HT-29 (cell line): ENCODE measurements at regions not wholly inside any gene's neighbourhood (a gene's known extent, or its start where the extent isn't known, plus 50 kb on each side); places are given as distances from the start of the nearest gene placed in this dataset.
A peak's percentile ranks its signal among the peaks of the same experiment; 100 is the strongest.

Experiments used
- DNase-seq: peaks from one replicate; pipeline ENCODE4 v3.0.0-alpha.2; 2015; ENCODE audit warnings: low spot score

- DNase-seq: no peak
Measured at GRCh38 chr4:17336986-17337385, 174.9 kb downstream of the QDPR start.

- DNase-seq: peak; percentile 80
Measured at GRCh38 chr4:17336524-17336961, 175.3 kb downstream of the QDPR start.

- no peak for DNase-seq
Measured at GRCh38 chr4:17336069-17336468, 175.8 kb downstream of the QDPR start.

- no peak for DNase-seq
Measured at GRCh38 chr4:17335371-17335770, 176.5 kb downstream of the QDPR start.

DNA sequence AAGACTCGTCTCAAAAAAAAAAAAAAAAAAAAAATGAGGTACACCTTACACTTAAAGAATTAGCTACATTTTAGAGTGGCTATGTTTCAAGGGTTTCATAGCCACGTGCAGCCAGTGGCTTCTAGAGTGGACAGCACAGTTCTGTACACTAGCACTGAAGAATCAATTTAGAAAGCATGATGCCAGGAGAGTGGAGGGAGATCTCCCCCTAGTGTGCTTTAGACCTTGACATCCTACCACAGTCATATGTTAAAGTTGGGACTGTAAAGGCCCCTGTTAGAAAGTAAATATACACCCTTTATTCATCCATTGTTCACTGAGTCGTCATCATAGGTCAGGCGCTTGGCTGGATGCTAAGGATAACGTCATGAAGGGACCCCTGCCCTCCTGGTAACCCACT is 179.4 kb downstream of the QDPR start:
- DNase-seq: no peak

- DNase-seq: peak; percentile 10
Measured at GRCh38 chr4:17329046-17329445, 182.8 kb downstream of the QDPR start.

DNA sequence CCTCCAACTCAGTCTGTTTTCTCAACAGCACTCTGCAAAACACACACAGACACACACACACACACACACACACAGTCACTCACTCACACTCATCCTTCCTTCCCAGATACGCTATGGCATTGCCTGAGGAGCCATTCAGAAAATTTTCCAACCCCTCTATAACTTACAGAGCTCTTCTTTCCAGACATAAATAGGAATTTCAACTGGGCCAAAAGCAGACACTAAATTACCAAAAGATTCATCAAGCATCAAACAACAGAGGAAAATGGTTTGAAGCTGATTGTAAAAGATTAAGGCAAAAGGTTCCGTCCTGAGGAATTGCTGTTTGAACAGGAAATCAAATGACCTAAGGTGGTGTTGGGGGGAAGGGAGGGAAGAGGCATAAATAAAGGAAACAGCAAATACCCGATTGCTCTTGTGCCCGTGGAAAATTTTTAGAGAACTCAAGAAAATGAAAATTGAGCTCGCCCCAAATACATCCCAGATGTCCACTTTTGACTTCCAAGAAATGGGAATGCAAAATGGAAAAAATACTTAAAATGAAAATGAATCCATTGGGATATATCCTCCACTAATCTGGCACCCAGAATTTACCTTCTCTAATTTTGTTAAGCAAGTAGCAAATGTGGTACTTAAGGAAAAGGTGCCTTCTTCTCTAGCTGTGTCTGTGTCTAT is 183.6 kb downstream of the QDPR start:
- peak; percentile 46 for DNase-seq

GRCh38 chr4:17327591-17327990 is 184.3 kb downstream of the QDPR start:
- no peak for DNase-seq

DNA sequence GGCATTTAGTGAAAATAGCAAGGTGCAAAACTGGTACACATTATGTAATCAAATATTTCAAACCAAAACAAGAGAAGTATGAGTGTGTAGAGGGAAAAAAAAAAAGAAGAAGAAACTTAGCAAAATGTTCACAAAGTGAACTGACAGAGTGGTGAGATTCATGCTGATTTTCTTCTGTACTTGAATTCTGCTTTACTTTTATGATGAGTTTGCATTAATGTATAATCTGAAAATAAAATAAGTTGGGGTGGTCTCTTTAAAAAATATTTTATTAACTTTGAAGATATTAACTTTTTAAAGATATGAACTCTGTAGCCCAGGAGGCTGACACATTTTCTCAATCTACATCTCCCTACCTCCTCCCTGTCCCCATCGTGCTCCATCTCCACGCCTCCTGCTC is 185.1 kb downstream of the QDPR start:
- DNase-seq: no peak

DNA sequence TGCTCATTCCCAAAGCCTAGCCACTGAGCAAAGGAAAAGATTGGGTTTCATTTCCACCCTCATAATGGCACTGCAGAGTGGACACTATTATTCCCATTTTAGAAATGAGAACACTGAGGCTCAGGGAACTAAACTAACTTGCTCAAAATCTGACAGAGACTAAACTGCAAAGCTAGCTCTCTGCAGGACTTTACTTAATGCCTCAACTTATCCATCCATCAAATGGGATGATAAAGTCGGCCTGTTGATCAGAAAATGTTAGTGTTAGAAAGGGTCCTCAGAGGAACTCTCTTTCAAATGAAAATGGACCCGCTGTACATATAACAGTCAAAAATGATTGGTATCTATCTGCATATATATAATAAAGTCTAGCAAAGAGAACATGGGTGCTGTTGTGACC is 186.8 kb downstream of the QDPR start:
- DNase-seq: no peak

DNA sequence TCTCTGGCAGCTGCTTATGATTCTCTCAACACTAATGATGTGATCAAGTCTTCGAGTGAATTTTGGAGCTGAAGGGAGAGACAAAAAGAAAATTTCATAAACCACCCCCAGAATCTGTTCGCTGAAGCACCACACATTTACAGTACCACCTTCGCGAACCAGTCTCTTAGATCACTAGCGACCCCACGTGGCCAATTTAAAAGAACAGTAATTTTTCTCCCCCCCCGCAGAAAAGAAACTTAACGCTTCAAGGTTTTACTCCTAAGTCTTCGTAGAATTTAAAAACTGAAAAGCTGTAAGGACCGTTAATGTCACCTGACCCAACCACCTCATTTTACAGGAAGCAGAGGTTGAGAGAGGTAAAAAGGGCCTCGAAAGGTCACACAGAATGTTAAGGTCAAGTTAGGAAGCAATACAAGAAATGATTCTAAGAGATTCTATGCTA is 187.5 kb downstream of the QDPR start:
- DNase-seq: peak; percentile 66

DNA sequence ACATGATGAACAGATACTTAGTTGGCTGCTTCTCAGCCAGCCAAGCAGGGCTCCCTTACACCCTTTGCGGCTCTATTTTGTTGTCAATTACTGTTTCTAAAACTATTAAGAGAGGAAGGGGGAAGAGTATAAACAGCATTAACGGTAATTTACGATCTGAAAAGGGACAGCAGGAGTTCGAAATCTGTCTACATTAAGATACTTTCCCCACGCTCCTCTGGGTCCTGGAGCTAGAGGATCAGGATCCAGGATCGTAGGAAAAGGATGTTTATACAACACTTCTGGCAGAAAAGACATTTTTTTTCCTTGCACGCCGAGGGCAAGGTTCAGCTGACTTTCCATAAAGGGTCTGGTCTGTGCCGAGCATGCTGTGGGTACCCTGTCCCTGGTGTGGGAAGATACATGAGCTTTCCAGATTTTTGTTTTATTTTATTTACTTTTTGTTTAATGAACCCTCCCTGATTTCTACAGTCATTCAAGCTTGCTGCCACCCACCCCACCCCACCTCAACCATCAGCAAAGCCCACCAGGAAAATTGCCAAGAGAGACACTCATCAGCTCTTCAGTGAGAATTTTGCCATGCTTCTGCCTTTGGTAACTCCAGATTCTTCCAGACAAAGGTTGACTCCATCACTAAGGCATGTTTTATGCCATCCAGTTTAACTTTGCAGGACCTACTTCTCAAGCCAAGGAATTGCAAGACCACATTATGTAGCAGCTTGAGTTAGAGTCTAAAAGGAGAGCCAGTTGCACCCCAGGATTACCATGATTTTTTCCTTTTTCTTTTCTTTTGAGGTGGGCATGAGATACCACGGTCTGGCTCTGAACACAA is 188.1 kb downstream of the QDPR start:
- no peak for DNase-seq

DNA sequence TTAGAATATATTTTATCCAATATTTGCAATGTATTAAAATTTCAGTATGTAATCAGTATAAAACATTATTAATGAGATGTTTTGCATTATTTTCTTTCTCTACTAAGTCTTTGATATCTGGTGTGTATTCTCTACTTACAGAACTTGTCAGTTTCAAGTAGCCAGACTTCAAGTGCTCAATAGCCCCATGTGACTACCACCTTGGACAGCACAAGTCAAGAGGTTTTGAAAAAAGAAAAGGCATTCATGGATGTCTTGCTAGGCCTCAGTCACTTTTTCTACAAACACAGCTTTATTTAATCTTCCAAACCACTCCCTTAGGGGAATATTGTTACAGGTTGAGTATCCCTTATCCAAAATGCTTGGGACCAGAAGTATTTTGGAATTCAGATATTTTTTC is 189.4 kb downstream of the QDPR start:
- DNase-seq: no peak

DNA sequence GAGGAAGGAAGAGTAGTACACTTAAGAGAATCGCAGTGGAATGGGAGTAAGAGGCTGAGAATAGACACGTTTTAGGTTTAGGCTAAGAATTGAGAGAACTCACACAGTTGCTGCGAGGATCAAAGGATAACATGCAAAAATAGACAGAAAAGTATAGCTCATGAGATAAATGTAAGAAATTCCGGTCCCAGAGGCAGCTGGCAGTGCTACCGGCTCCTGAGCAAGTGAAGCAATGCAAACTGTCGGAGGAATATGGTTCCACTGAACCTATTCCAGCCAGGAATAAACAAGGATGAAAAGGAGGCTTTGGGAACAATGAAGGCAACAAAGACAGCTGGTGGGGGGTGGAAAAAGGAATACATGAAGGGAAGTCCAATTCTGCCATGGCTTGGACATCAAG is 191.8 kb downstream of the QDPR start:
- DNase-seq: no peak

DNA sequence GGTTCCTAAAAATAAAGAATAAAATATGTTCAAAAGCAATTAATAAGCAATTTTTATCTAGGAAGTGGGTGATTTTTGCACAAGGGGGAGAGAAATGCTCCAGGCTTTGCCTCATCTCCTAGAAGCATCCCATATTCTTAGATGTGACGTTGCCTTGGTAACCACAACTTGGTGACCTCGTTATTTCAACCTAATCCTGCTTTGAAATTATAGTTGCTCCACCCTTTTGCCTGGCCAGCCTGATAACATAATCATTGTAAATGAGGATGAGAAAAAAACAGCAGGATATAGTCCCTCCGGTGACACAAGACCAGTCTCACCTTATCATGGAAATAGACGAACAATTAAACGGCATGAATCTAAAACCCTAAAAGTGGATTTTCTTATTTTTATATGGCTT is 194.4 kb downstream of the QDPR start:
- DNase-seq: no peak

GRCh38 chr4:17316566-17316965 is 195.3 kb downstream of the QDPR start:
- DNase-seq: no peak

DNA sequence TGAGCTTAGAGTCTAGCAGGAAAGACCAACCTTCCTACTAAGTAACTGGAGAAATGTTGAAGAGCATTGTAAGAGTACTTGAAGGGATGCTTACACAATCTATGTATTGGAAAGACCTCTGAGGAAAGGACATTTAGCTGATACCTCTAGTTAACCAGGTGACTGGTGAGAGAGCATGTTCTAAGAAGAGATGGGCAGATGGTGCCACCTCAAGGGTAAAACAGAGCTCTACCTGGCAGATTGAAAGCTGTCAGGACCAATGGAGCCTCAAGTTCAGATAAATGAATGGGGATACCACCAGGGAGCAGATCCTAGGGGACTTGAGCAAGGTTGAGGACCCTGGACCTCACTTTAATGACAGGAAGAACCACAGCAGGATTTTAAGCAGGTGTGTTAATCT is 196.4 kb downstream of the QDPR start:
- DNase-seq: no peak

DNA sequence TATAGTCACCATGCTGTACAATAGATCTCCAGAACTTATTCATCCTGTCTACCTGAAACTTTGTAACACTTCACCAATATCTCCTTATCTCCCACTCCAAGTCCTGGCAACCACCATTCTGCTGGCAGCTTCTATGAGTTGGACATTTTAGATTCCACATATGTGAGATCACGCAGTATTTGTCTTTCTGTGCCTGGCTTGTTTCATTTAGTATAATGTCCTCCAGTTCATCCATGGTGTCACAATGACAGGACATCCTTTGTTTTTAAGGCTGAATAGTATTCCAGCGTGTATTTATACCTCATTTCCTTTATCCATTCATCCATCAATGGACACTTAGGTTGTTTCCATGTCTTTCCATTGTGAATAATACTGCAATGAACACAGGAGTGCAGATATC is 198.7 kb downstream of the QDPR start:
- DNase-seq: no peak

- no peak for DNase-seq
Measured at GRCh38 chr4:17310269-17310652, 201.6 kb downstream of the QDPR start.

DNA sequence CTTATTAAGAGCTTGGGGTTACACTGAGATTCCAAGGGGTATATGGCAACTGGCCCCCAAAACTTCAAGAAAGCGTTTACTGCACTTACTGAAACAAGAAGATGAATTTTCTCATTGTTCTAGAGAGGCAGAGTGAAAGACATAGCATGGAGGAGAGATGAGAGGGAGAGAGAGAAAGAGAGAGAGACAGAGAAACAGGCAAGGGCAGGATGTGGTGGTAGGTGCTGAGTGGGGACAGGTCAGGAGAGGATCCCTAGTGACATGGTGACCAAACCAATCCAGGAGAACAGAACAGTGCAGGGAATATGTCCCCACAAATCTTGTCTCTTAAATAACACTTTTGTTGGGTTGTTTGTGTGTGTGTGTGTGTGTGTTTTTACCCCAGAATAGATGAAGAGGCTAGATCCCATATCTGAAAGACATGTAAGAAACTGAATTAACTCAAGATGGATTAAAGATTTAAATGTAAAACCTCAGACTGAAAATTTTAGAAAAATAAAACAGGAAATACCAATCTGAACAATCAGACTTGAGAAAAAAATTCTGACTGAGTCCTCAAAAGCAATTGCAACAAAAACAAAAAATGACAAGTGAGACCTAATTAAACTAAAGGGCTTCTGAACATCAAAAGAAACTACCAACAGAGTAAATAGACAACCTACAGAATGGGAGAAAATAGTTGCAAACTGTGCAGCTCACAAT is 202.2 kb downstream of the QDPR start:
- DNase-seq: no peak

DNA sequence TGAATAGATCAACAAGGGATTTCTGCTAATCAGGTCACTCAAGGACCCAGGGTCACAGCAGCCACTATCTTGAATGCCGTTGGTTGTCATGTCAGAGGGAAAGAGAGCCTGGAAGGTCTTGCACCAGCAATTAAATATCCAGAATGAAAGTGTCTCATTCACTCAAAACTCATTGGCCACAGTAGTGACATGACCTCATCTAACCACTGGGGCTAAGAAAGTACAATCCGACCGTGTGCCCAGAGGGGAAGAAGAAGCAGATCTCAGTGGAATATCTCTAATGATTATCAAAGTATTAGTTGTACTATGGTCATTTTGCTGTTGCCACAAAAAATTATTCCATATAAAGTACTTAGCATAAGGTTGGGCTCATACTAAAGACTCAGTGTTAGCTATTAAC is 210.0 kb downstream of the QDPR start:
- no peak for DNase-seq

DNA sequence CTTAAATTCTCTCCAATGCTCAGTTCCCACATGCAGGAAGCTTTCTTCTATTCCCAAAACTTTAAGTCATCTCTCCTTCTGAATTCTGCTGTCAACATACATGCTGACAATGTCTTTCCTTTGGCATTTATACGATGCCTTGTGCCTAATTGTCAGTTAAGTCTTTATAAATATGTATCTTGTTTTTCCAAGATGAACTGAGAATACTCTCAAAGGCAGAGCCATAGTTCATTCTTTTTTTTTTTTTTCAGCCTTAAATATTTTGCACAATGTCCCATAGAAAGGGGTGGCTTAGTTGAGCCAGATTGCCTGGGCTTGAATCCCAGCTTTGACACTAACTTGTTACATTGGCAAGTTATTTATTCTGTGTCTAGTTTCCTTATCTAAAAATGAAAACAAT is 210.6 kb downstream of the QDPR start:
- no peak for DNase-seq
